ENCODE measurements at regions not wholly inside any gene's neighbourhood (a gene's known extent, or its start where the extent isn't known, plus 50 kb on each side); places are given as distances from the start of the nearest gene placed in this dataset.

DNA sequence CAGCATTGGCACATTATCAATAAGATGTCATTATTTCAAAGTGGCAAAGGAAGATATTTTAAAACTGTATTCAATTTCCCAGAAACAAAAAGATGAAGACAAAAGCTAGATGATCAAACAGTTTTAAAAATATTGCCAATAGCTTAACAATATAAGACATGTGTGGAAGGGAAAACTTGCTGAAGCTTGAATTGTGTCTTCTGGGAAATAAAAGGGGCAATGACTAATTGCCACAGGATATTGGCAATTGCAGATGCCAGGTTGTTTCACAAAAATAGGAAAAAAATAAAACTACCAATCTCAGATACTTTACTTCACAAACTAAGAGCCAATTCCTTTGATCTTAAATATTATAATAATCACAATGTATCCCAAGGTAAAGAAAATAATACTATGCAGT is 679.8 kb upstream of the ADAMTS5 start:
- no peak for DNase-seq (ENCODE audit: low read depth)
- no peak overlapping the region for H3K4me3 ChIP-seq (replicated peaks; ENCODE audit: low read depth, low read length)
- no peak for TF ChIP-seq CTCF (IDR thresholded peaks at IDR 0.05; ENCODE audit: low read length, missing control alignments)

GRCh38 chr21:27646056-27646455 is 679.2 kb upstream of the ADAMTS5 start:
- no peak for DNase-seq (ENCODE audit: low read depth)
- TF ChIP-seq CTCF (IDR thresholded peaks at IDR 0.05; ENCODE audit: low read length, missing control alignments), result no peak
- H3K4me3 ChIP-seq (replicated peaks; ENCODE audit: low read depth, low read length), result no peak overlapping the region

- no peak overlapping the region for H3K4me3 ChIP-seq (replicated peaks; ENCODE audit: low read depth, low read length)
- TF ChIP-seq CTCF (IDR thresholded peaks at IDR 0.05; ENCODE audit: low read length, missing control alignments), result no peak
- peak; percentile 8 for DNase-seq (ENCODE audit: low read depth)
Observed at GRCh38 chr21:27645285-27645684, 678.4 kb upstream of the ADAMTS5 start.

DNA sequence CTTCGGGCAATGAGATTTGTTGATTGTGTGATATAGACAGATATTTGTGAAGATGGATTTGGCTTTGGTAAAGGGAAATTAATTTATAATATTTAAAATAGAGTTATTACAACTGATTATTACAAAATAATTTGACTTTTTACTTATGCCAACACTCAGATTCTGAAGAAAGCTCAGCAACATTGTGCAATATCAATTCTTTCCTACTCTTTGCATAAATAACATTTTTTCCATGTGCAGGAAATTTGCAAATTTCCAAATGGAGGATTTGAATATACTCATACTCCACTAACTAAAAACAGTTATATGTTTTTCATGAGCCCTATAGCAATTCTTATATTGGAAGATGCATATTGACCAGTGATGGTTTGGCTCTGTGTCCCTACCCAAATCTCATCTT is 676.4 kb upstream of the ADAMTS5 start:
- peak; percentile 5 for DNase-seq (ENCODE audit: low read depth)
- H3K4me3 ChIP-seq (replicated peaks; ENCODE audit: low read depth, low read length), result no peak overlapping the region
- no peak for TF ChIP-seq CTCF (IDR thresholded peaks at IDR 0.05; ENCODE audit: low read length, missing control alignments)

GRCh38 chr21:27639286-27639685 is 672.4 kb upstream of the ADAMTS5 start:
- no peak overlapping the region for H3K4me3 ChIP-seq (replicated peaks; ENCODE audit: low read depth, low read length)
- TF ChIP-seq CTCF (IDR thresholded peaks at IDR 0.05; ENCODE audit: low read length, missing control alignments), result no peak
- no peak for DNase-seq (ENCODE audit: low read depth)

- no peak overlapping the region for H3K4me3 ChIP-seq (replicated peaks; ENCODE audit: low read depth, low read length)
- no peak for DNase-seq (ENCODE audit: low read depth)
- TF ChIP-seq CTCF (IDR thresholded peaks at IDR 0.05; ENCODE audit: low read length, missing control alignments), result no peak
Observed at GRCh38 chr21:27636656-27637055, 669.8 kb upstream of the ADAMTS5 start.

DNA sequence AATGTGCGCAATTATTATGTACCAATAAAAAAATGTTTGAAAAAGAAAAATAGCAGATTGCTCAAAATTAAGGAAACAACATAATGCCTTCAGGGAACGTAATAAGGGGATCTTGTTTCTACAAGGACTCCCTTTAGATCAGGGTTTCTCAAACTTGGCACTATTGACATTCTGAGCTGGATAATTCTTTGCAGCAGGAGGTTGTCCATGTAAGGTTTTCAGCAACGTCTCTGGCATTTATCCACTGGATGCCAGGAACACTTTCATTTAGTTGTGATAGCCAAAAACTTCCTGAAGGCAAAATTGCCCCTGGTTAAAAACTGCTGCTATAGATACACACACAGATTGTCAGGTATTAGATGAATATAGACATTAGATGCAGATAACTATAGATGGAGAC is 666.7 kb upstream of the ADAMTS5 start:
- no peak overlapping the region for H3K4me3 ChIP-seq (replicated peaks; ENCODE audit: low read depth, low read length)
- no peak for TF ChIP-seq CTCF (IDR thresholded peaks at IDR 0.05; ENCODE audit: low read length, missing control alignments)
- DNase-seq (ENCODE audit: low read depth), result peak; percentile 4
